GM12892 (cell line): ENCODE measurements at regions not wholly inside any gene's neighbourhood (a gene's known extent, or its start where the extent isn't known, plus 50 kb on each side); places are given as distances from the start of the nearest gene placed in this dataset.

Experiments
- POLR2A ChIP-seq: IDR thresholded peaks from 2 replicates; pipeline ENCODE4 v1.6.1; 2011; ENCODE audit warnings: low read depth, low read length, control low read depth
- POLR2AphosphoS5 ChIP-seq: IDR thresholded peaks from 2 replicates; pipeline ENCODE4 v1.6.1; 2011; ENCODE audit warnings: low read depth, low read length, control low read depth

GRCh38 chr14:94925416-94926173 lies 155.7 kb upstream of the GSC start:
- TF ChIP-seq POLR2AphosphoS5: no peak
- TF ChIP-seq POLR2A: no peak
